ENCODE measurements at regions not wholly inside any gene's neighbourhood (a gene's known extent, or its start where the extent isn't known, plus 50 kb on each side); places are given as distances from the start of the nearest gene placed in this dataset.
A peak's percentile ranks its signal among the peaks of the same experiment; 100 is the strongest.

DNA sequence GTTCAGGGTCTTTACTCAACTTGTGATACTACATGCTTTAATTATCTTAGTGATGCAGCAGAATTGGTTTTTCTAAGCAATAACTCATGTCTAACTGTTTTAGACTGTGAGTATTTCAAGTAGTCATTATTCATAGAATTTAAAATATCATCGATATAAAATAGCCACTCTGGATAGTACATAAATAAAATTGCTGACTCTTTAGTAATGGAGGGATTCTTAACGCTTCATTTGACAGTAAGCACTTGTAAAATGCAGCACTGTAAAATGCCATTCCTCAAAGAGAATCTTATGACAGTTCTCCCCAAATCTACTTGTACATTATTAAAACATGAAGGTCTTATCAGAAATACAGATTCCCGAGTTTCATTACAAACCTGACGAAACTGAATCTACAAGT lies 262.8 kb upstream of the LRFN5 start:
- in situ Hi-C loops (cut with HindIII; ENCODE audit: extremely low pct_ligation_motif_present, low pct_unique_long_range_greater_than_20kb) (no loop called here), intact Hi-C loops (cut with micrococcal nuclease; ENCODE audit: unreplicated experiment) (no loop called here)
- CTCF ChIA-PET (ENCODE audit: low intra/inter-chr PET ratio, low total read pairs): no interaction called here
- no peak overlapping the region for H3K9ac ChIP-seq (ENCODE audit: insufficient read depth, low read depth, low read length)
- ATAC-seq (no peak), FAIRE-seq (no peak), DNase-seq (ENCODE audit: low spot score) (no peak)
- no peaks in the 10 kb centered on the region for H3K27me3 ChIP-seq (ENCODE audit: control insufficient read depth in 1 of 2, insufficient read depth in 2 of 2, low read length in 2 of 2)
- BruUV-seq (replicated peaks): no TSS peak
- H3K36me3 ChIP-seq (replicated peaks in 1 of 2; ENCODE audit: control insufficient read depth in 1 of 2, insufficient read depth in 2 of 2, low read length in 2 of 2): no peaks in the 10 kb centered on the region
- under 1% methylated on average over 4 of the region's 4 CpGs for WGBS (ENCODE audit: low lambda C conversion rate)
- no peak overlapping the region for H2AFZ ChIP-seq (ENCODE audit: low read length)
- no peak overlapping the region for H3K4me3 ChIP-seq (replicated peaks in 1 of 3; ENCODE audit: insufficient read depth in 1 of 3, low read depth in 2 of 3, low read length in 3 of 3)
- POLR2A ChIA-PET: no interaction called here
- H3K4me2 ChIP-seq (ENCODE audit: low read depth, low read length): no peak overlapping the region
- H3K9me3 ChIP-seq (ENCODE audit: low read length): peaks cover 77% of the 10 kb centered on the region
- H3K27ac ChIP-seq (ENCODE audit: extremely low read length, insufficient read depth, low read length): no peak overlapping the region
- H4K20me1 ChIP-seq (ENCODE audit: insufficient read depth, low read length): no peaks in the 10 kb centered on the region
- no peaks in the 10 kb centered on the region for H3K79me2 ChIP-seq (ENCODE audit: insufficient read depth, low read length)
- TF ChIP-seq ZNF7 (CRISPR knock-in tag; IDR thresholded peaks at IDR 0.05) (no peak), MAFK (conservative IDR thresholded peaks at IDR 0.05 in 1 of 2, IDR thresholded peaks at IDR 0.05 in 1 of 2; ENCODE audit: low read length in 2 of 2) (peak; percentile 64 to 83), MAFF (IDR thresholded peaks at IDR 0.05; ENCODE audit: low read depth, low read length) (peak; percentile 75)
- H3K4me1 ChIP-seq (ENCODE audit: insufficient read depth, low read length): no peaks in the 10 kb centered on the region

DNA sequence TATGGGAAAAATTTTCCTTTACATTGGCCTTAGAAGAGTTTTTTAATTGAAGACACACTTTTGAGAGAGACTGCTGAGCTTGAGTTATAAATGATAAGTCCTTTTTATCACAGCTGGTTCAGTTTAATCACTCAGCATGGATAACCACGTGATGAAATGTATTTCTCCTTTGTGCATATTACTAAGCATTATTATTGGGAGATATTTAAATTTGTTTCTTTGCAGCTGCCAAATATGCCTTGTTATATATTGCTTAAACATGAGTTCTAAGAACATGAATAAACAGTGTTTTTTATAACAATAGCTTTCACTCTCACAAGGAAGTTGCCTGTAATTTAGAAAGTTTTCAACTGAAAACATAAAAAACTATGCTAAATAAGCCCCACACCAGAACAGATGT lies 293.5 kb upstream of the LRFN5 start:
- H3K79me2 ChIP-seq (ENCODE audit: insufficient read depth, low read length): no peaks in the 10 kb centered on the region
- no peak overlapping the region for H3K27ac ChIP-seq (ENCODE audit: extremely low read length, insufficient read depth, low read length)
- BruUV-seq (replicated peaks): no TSS peak
- H3K4me2 ChIP-seq (ENCODE audit: low read depth, low read length): no peak overlapping the region
- peaks cover 71% of the 10 kb centered on the region for H3K9me3 ChIP-seq (ENCODE audit: low read length)
- H4K20me1 ChIP-seq (ENCODE audit: insufficient read depth, low read length): no peaks in the 10 kb centered on the region
- no peaks in the 10 kb centered on the region for H3K4me1 ChIP-seq (ENCODE audit: insufficient read depth, low read length)
- CTCF ChIA-PET (ENCODE audit: low intra/inter-chr PET ratio, low total read pairs): no interaction called here
- no peak overlapping the region for H2AFZ ChIP-seq (ENCODE audit: low read length)
- POLR2A ChIA-PET: no interaction called here
- no peak overlapping the region for H3K4me3 ChIP-seq (replicated peaks in 1 of 3; ENCODE audit: insufficient read depth in 1 of 3, low read depth in 2 of 3, low read length in 3 of 3)
- no peak for FAIRE-seq
- H3K27me3 ChIP-seq (ENCODE audit: control insufficient read depth in 1 of 2, insufficient read depth in 2 of 2, low read length in 2 of 2): no peaks in the 10 kb centered on the region
- no peak overlapping the region for H3K9ac ChIP-seq (ENCODE audit: insufficient read depth, low read depth, low read length)
- intact Hi-C loops (cut with micrococcal nuclease; ENCODE audit: unreplicated experiment) (no loop called here), in situ Hi-C loops (cut with HindIII; ENCODE audit: extremely low pct_ligation_motif_present, low pct_unique_long_range_greater_than_20kb) (no loop called here)
- 0% methylated on average over 1 of the region's 1 CpG for WGBS (ENCODE audit: low lambda C conversion rate)
- ATAC-seq: no peak
- no peak for DNase-seq (ENCODE audit: low spot score)
- no peaks in the 10 kb centered on the region for H3K36me3 ChIP-seq (replicated peaks in 1 of 2; ENCODE audit: control insufficient read depth in 1 of 2, insufficient read depth in 2 of 2, low read length in 2 of 2)
- TF ChIP-seq PITX1 (CRISPR knock-in tag; IDR thresholded peaks at IDR 0.05): no peak
- no peak for TF ChIP-seq JUNB (CRISPR knock-in tag; IDR thresholded peaks at IDR 0.05; ENCODE audit: borderline replicate concordance)
- TF ChIP-seq, protein P1, sequence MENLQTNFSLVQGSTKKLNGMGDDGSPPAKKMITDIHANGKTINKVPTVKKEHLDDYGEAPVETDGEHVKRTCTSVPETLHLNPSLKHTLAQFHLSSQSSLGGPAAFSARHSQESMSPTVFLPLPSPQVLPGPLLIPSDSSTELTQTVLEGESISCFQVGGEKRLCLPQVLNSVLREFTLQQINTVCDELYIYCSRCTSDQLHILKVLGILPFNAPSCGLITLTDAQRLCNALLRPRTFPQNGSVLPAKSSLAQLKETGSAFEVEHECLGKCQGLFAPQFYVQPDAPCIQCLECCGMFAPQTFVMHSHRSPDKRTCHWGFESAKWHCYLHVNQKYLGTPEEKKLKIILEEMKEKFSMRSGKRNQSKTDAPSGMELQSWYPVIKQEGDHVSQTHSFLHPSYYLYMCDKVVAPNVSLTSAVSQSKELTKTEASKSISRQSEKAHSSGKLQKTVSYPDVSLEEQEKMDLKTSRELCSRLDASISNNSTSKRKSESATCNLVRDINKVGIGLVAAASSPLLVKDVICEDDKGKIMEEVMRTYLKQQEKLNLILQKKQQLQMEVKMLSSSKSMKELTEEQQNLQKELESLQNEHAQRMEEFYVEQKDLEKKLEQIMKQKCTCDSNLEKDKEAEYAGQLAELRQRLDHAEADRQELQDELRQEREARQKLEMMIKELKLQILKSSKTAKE (CRISPR knock-in tag; IDR thresholded peaks at IDR 0.05; ENCODE audit: borderline replicate concordance): no peak
- TF ChIP-seq, protein P2, sequence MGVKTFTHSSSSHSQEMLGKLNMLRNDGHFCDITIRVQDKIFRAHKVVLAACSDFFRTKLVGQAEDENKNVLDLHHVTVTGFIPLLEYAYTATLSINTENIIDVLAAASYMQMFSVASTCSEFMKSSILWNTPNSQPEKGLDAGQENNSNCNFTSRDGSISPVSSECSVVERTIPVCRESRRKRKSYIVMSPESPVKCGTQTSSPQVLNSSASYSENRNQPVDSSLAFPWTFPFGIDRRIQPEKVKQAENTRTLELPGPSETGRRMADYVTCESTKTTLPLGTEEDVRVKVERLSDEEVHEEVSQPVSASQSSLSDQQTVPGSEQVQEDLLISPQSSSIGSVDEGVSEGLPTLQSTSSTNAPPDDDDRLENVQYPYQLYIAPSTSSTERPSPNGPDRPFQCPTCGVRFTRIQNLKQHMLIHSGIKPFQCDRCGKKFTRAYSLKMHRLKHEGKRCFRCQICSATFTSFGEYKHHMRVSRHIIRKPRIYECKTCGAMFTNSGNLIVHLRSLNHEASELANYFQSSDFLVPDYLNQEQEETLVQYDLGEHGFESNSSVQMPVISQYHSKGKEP (CRISPR knock-in tag; IDR thresholded peaks at IDR 0.05): no peak
- no peak for TF ChIP-seq SIN3B (IDR thresholded peaks at IDR 0.05; ENCODE audit: low read length)
- no peak for TF ChIP-seq BCL6 (CRISPR knock-in tag; IDR thresholded peaks at IDR 0.05)
- no peak for TF ChIP-seq NCOR1 (IDR thresholded peaks at IDR 0.05; ENCODE audit: borderline replicate concordance, low read length)
- TF ChIP-seq ZNF546 (CRISPR knock-in tag; conservative IDR thresholded peaks at IDR 0.05): no peak
- no peak for TF ChIP-seq ZNF749 (CRISPR knock-in tag; IDR thresholded peaks at IDR 0.05; ENCODE audit: borderline replicate concordance)
- no peak for TF ChIP-seq ZNF263 (CRISPR knock-in tag; IDR thresholded peaks at IDR 0.05)
- no peak for TF ChIP-seq ZNF557 (CRISPR knock-in tag; IDR thresholded peaks at IDR 0.05)
- TF ChIP-seq ASH2L (IDR thresholded peaks at IDR 0.05; ENCODE audit: insufficient read length, low read depth, low read length): no peak
- TF ChIP-seq PHF20 (CRISPR knock-in tag; IDR thresholded peaks at IDR 0.05): no peak
- no peak for TF ChIP-seq ZNF773 (CRISPR knock-in tag; IDR thresholded peaks at IDR 0.05; ENCODE audit: borderline replicate concordance)

All from HepG2 (cell line).